Fibroblast of the conjunctiva (primary cell): ENCODE measurements at regions not wholly inside any gene's neighbourhood (a gene's known extent, or its start where the extent isn't known, plus 50 kb on each side); places are given as distances from the start of the nearest gene placed in this dataset.

ENCODE experiments used
- DNase-seq: peaks from one replicate; pipeline ENCODE4 v3.0.0-alpha.2; 2010; ENCODE audit warnings: low read depth

- DNase-seq = no peak
These were observed 152.6 kb upstream of the UMPS start for GRCh38 chr3:124577494-124578167.

GRCh38 chr3:124579641-124580040 is 150.6 kb upstream of the UMPS start:
- DNase-seq = no peak

GRCh38 chr3:124582196-124582595 is 148.1 kb upstream of the UMPS start:
- no peak for DNase-seq

- DNase-seq = no peak
These were observed 147.4 kb upstream of the UMPS start for GRCh38 chr3:124582621-124583395.

DNA sequence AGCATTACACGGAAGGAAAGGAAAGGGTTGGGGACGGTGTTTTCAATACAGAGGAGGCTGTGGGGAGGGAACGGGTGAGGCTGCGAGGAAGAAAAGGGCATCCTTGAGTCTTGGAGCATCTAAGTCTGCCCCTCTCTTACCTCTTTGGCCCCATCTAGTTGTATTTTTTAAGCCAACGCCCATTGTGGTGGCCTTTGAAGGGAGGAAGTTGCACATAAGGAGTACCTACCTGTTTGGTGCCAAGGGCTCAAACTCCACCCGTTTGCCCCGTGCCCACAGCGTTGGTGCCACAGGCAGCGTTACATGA is 146.1 kb upstream of the UMPS start:
- DNase-seq = no peak

GRCh38 chr3:124584552-124585391 is 145.5 kb upstream of the UMPS start:
- DNase-seq = no peak

- DNase-seq = no peak
These were observed 143.9 kb upstream of the UMPS start for GRCh38 chr3:124586126-124587052.

- no peak for DNase-seq
These were observed 143.2 kb upstream of the UMPS start for GRCh38 chr3:124587053-124587408.

GRCh38 chr3:124588036-124588435 is 142.2 kb upstream of the UMPS start:
- DNase-seq = no peak

GRCh38 chr3:124588794-124589193 is 141.5 kb upstream of the UMPS start:
- no peak for DNase-seq

DNA sequence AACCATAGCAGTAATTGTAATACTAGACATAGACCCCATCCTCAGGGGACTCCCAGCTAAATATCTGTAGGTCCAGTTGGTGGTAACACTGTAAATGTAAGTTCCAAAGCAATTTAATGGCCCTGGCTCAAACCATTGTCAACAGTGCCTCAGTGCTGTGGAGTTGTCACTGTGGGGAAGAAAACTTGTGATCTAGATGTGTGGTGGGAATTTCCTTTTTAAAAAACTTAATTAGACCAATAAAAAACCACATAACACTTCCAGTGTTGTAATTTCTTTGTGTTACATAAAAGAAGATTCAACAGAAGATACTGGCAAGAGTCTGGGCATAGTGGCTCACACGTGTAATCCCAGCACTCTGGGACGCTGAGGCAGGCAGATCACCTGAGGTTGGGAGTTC is 138.6 kb upstream of the UMPS start:
- no peak for DNase-seq

GRCh38 chr3:124592658-124593441 is 137.4 kb upstream of the UMPS start:
- no peak for DNase-seq

- DNase-seq = no peak
These were observed 136.8 kb upstream of the UMPS start for GRCh38 chr3:124593442-124593829.

- DNase-seq = no peak
These were observed 135.7 kb upstream of the UMPS start for GRCh38 chr3:124594581-124594980.

DNA sequence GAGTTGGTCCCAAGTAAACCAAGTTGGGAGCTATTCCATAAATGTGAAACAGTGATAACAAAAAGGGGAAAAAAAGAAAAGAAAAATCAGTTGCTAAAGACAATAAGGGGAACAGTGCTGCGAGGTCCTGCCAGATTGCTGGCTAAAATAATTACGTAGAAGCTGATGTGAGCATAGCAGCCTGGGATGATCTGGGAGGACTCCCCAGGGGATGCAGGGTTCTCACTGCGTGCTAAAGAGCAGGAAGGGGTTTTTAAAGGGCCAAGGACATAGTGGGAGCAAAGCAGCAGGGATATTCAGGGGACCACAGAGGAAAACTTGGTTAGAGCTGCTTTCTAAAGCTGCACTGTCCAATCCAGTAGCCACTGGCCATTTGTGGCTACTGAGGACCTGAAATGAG is 133.0 kb upstream of the UMPS start:
- no peak for DNase-seq

GRCh38 chr3:124597979-124598378 is 132.3 kb upstream of the UMPS start:
- no peak for DNase-seq

DNA sequence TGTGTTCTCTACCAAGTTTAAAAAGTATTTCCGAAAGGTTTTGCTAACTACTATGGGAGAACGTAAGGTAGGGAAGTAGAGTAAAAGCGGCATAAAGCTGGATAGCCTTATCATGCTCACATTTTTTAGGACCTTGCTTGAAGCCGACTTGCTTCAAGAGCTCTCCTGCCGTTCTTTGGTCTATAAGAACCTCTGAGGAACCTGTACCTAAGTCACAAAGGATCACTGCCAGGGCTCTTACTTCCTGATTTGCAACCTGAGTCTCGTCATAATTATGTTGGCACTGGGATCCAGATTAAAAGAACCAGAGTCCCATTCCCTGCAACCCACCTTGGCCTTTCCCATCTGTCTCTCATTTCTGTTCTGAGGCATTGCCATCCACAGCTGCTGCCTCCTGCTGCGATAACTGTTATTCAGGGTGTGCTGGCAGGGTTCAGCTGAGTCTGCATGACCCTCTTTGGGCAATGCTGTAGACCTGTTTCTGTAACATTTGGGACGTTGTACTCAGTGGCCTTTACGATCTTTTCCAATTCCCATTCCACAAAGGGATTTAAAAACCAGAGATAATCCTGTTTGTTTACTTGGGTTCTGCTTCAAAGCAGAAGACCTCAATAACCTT is 131.0 kb upstream of the UMPS start:
- DNase-seq = no peak

GRCh38 chr3:124599779-124600693 is 130.2 kb upstream of the UMPS start:
- no peak for DNase-seq

DNA sequence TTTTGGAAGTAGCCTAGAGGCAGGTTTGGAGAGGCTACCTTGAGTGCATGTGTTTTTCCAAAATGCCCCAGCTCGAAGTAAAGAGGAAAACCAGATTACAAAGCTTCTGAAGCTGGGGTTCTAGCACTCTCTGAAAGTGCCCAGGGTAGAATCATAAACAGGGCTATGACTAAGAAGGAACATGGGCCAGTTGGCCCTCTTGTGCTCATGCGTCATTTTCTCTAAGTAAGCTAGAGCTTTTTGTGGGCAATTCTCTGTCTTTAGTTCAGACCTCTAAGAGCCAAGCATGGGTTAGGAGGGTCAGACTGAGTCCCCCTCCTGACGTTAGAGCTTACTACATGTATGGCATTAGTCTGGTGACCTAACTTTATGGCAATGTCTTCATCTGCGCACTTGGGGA is 129.5 kb upstream of the UMPS start:
- no peak for DNase-seq

DNA sequence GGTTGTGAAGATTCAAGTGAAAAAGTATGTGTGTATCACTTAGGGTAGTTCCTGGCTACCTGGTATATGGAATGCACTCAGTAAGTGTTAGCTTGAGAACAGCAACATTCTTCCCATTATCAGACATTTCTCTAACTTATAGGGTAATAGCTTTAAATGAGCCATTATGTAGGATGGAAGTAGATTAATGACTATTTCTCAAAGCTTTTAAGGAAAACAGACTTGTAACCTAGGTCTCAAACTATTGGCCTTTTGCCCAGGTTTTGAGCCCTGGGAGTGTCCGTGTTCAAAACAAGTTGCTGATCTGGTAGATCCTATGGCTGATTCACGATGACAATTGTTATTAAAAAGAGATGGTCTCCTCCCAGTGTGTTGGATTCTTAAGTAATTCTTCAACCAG is 129.1 kb upstream of the UMPS start:
- no peak for DNase-seq
